ENCODE measurements at regions not wholly inside any gene's neighbourhood (a gene's known extent, or its start where the extent isn't known, plus 50 kb on each side); places are given as distances from the start of the nearest gene placed in this dataset.
"Not testable (repeated sequence)": the region's sequence is repeated elsewhere in the genome, so short reads cannot be mapped to it uniquely, and the experiment has no call there.

DNA sequence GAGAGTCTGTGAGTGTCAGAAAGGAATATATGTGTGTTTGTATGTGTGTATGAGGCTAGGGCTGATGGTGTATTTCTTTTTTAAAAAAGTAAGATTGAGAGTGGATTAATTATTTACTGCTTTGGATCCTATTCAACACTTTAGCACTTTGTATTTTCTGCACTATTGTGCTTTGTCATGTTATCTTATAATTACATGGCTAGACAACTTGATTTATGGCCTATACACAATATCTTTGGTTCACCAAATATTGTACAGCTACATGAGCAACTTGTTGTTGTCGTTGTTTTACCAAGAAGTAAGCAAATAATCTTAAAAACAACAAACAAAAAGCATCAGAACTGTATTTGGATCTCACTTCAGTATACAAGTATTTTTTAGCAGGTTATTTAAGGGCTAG, 84.6 kb upstream of the TBX18 start:
- DNase-seq (ENCODE audit: insufficient read length, low spot score) (no peak), FAIRE-seq (no peak)
- no peak for TF ChIP-seq POLR2A (IDR thresholded peaks at IDR 0.05; ENCODE audit: low read depth, low read length)

DNA sequence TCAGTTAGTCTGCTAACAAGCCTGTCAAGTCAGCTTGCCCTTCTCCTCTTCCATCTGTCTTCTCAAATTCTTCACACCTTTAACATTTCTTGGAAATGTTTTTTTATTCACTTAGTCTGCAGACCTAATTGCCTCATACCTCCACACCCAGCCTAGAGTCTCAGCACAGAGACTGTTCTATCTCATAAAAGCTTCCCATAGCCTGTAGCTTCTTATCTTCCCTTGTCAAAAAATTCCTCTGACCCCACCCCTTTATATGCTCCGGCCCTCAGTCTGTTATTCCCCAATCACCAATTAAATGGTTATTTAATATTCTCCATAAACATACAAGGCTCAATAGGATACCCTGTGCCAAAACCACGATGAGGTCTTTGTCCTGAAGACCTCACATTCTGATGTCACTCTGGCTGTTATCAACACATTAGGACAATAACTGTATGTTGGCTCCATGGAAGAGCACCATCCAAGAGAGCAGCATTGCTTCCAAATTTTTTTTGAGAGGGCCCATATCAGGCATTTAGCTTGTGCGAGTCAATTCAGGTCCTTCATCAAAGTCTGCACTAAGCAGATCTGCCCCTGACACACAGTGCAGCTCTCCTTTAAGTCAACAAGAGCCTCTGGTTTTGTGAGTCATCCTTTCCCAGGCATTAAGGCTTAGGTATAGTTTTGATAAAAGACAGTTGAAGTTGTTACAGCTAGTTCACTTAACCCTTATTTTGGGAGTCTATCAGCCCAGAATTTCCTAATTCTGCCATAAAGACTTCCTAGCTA, 83.2 kb upstream of the TBX18 start:
- DNase-seq (ENCODE audit: insufficient read length, low spot score) (peak; percentile 7), FAIRE-seq (peak; percentile 87)
- TF ChIP-seq POLR2A (IDR thresholded peaks at IDR 0.05; ENCODE audit: low read depth, low read length) = no peak

- no peak for FAIRE-seq
Observed at GRCh38 chr6:84842525-84843166, 78.2 kb upstream of the TBX18 start.

DNA sequence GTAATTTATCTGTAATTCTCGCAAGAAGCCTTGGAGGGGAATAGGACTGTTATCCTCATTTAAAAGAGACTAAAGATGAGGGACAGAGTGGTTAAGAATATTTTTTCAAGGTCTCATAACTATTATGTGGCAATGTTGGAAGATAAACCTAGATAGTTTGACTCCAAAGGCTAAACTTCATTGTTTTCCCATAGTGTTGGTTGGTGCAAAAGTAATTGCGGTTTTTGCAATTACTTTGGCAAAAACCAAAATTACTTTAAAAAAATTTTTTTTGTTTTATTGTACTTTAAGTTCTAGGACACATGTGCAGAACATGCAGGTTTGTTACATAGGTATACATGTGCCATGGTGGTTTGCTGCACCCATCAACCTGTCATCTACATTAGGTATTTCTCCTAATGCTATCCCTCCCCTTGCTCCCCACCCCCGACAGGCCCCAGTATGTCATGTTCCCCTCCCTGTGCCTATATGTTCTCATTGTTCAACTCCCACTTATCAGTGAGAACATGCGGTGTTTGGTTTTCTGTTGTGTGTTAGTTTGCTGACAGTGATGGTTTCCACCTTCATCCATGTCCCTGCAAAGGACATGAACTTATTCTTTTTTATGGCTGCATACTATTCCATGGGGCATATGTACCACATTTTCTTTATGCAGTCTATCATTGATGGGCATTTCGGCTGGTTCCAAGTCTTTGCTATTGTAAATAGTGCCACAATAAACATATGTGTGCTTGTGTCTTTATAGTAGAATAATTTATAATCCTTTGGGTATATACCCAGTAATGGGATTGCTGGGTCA, 72.9 kb upstream of the TBX18 start:
- FAIRE-seq; DNase-seq (ENCODE audit: insufficient read length, low spot score): not testable (repeated sequence)

More at GRCh38 chr6:84842525-84843166, 78.2 kb upstream of the TBX18 start:
- no peak for DNase-seq (ENCODE audit: insufficient read length, low spot score)
- TF ChIP-seq POLR2A (IDR thresholded peaks at IDR 0.05; ENCODE audit: low read depth, low read length) = no peak

- FAIRE-seq (no peak), DNase-seq (ENCODE audit: insufficient read length, low spot score) (no peak)
- TF ChIP-seq POLR2A (IDR thresholded peaks at IDR 0.05; ENCODE audit: low read depth, low read length) = no peak
Observed at GRCh38 chr6:84836366-84836765, 72.0 kb upstream of the TBX18 start.

DNA sequence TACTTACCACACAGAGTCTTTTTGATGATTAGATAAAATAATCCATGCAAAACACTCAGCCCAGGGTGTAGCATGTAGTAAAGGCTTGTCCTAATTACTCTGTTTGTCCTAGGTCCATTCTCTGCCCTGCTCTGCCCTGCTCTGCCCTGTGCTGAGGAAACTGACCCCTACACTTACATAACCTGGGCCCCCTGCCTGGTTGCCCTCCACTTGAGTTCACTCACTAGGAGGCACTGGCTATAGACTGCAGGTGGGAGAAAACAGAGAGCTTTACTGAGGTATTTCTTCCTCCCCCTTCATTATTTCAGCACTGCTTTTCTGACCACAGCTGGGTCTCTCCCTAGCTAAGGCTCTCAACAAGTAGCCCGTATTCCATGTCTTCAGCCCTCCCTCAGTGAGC, 70.9 kb upstream of the TBX18 start:
- no peak for FAIRE-seq
- no peak for TF ChIP-seq POLR2A (IDR thresholded peaks at IDR 0.05; ENCODE audit: low read depth, low read length)

GRCh38 chr6:84831924-84832323, 67.5 kb upstream of the TBX18 start:
- not testable (repeated sequence) for DNase-seq (ENCODE audit: insufficient read length, low spot score); FAIRE-seq

More for the DNA sequence above, 70.9 kb upstream of the TBX18 start:
- DNase-seq (ENCODE audit: insufficient read length, low spot score) = no peak

DNA sequence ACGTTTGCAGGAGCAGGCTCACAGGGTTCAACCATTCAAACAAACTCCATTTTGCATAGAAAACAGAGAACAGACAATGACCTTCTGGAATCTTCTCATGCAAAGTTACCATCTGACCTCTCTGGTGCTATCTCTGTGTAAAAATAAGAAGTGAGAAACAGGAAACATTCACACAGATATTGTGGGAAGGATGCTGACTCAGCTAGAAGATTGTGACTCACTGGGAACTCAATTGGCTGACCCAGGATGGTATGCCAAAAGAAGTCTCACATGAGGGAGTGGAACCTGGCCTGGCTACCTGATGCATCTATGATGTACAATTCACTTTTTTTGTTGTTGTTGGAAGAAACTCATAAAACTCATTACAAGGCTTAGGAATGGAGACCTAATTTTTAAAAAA, 61.1 kb upstream of the TBX18 start:
- DNase-seq (ENCODE audit: insufficient read length, low spot score) (peak; percentile 11), FAIRE-seq (peak; percentile 99)
- TF ChIP-seq POLR2A (IDR thresholded peaks at IDR 0.05; ENCODE audit: low read depth, low read length) = no peak

GRCh38 chr6:84821314-84821713, 56.9 kb upstream of the TBX18 start:
- not testable (repeated sequence) for DNase-seq (ENCODE audit: insufficient read length, low spot score); FAIRE-seq

- no peak for TF ChIP-seq POLR2A (IDR thresholded peaks at IDR 0.05; ENCODE audit: low read depth, low read length)
- DNase-seq (ENCODE audit: insufficient read length, low spot score) = no peak
- no peak for FAIRE-seq
Observed at GRCh38 chr6:84816741-84817140, 52.3 kb upstream of the TBX18 start.

GRCh38 chr6:84815896-84816735, 51.7 kb upstream of the TBX18 start:
- no peak for FAIRE-seq
- DNase-seq (ENCODE audit: insufficient read length, low spot score) = no peak
- no peak for TF ChIP-seq POLR2A (IDR thresholded peaks at IDR 0.05; ENCODE audit: low read depth, low read length)

All from H54 (cell line).